ENCODE measurements at regions not wholly inside any gene's neighbourhood (a gene's known extent, or its start where the extent isn't known, plus 50 kb on each side); places are given as distances from the start of the nearest gene placed in this dataset.

- TF ChIP-seq, protein P1, sequence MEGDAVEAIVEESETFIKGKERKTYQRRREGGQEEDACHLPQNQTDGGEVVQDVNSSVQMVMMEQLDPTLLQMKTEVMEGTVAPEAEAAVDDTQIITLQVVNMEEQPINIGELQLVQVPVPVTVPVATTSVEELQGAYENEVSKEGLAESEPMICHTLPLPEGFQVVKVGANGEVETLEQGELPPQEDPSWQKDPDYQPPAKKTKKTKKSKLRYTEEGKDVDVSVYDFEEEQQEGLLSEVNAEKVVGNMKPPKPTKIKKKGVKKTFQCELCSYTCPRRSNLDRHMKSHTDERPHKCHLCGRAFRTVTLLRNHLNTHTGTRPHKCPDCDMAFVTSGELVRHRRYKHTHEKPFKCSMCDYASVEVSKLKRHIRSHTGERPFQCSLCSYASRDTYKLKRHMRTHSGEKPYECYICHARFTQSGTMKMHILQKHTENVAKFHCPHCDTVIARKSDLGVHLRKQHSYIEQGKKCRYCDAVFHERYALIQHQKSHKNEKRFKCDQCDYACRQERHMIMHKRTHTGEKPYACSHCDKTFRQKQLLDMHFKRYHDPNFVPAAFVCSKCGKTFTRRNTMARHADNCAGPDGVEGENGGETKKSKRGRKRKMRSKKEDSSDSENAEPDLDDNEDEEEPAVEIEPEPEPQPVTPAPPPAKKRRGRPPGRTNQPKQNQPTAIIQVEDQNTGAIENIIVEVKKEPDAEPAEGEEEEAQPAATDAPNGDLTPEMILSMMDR (IDR thresholded peaks at IDR 0.05; ENCODE audit: insufficient read depth, low read depth, low read length), result no peak
- no peak for TF ChIP-seq EZH2 (IDR thresholded peaks at IDR 0.05; ENCODE audit: insufficient read depth, low read length)
Measured at GRCh38 chr18:37902344-37902743, 336.7 kb upstream of the CELF4 start.
